DOHH2 (cell line): ENCODE measurements at regions not wholly inside any gene's neighbourhood (a gene's known extent, or its start where the extent isn't known, plus 50 kb on each side); places are given as distances from the start of the nearest gene placed in this dataset.
"Not testable (repeated sequence)": the region's sequence is repeated elsewhere in the genome, so short reads cannot be mapped to it uniquely, and the experiment has no call there.

Source experiments
- EZH2phosphoT487 ChIP-seq: fragments of 200-600 bp; sonication (generic); IDR thresholded peaks from 2 replicates; pipeline ENCODE4 v1.6.1; 2017; ENCODE audit warnings: borderline replicate concordance, mild to moderate bottlenecking, antibody characterized with exemption, low read length, moderate library complexity, mixed read lengths
- TF ChIP-seq, protein P1 (sequence below): fragments of 200-600 bp; sonication (generic); IDR thresholded peaks from one replicate; pipeline ENCODE4 v1.5.1; 2014; ENCODE audit warnings: antibody characterized with exemption, mild to moderate bottlenecking, low read depth, low read length; ENCODE audit not compliant: poor library complexity, severe bottlenecking

DNA sequence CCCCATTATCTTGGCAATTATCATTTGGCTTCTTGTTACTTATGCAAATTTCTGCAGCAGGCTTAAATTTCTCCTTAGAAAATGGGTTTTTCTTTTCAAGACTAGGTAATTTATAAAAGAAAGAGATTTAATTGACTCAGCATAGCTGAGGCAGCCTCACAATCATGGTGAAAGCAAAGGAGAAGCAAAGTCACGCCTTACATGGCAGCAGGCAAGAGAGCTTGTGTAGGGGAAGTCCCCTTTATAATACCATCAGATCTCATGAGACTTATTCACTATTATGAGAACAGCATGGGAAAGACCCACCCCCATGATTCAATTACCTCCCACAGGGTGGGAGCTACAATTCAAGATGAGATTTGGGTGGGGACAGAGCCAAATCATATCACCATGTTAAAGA, 158.3 kb upstream of the NRBF2 start:
- TF ChIP-seq, protein P1, sequence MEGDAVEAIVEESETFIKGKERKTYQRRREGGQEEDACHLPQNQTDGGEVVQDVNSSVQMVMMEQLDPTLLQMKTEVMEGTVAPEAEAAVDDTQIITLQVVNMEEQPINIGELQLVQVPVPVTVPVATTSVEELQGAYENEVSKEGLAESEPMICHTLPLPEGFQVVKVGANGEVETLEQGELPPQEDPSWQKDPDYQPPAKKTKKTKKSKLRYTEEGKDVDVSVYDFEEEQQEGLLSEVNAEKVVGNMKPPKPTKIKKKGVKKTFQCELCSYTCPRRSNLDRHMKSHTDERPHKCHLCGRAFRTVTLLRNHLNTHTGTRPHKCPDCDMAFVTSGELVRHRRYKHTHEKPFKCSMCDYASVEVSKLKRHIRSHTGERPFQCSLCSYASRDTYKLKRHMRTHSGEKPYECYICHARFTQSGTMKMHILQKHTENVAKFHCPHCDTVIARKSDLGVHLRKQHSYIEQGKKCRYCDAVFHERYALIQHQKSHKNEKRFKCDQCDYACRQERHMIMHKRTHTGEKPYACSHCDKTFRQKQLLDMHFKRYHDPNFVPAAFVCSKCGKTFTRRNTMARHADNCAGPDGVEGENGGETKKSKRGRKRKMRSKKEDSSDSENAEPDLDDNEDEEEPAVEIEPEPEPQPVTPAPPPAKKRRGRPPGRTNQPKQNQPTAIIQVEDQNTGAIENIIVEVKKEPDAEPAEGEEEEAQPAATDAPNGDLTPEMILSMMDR: not testable (repeated sequence)
- TF ChIP-seq EZH2phosphoT487: not testable (repeated sequence)
